Keratinocyte (primary cell): ENCODE measurements at regions not wholly inside any gene's neighbourhood (a gene's known extent, or its start where the extent isn't known, plus 50 kb on each side); places are given as distances from the start of the nearest gene placed in this dataset.
"Not testable (repeated sequence)": the region's sequence is repeated elsewhere in the genome, so short reads cannot be mapped to it uniquely, and the experiment has no call there.

Experiments
- DNase-seq: peaks from one replicate; pipeline ENCODE4 v3.0.0-alpha.2; 2011; ENCODE audit warnings: low read depth, missing footprints, low spot score
- FAIRE-seq: peaks from 2 replicates; lab custom pipeline; 2011; peaks lifted over from hg19 to GRCh38; lab: Jason Lieb, UNC
- H2AFZ ChIP-seq: 2 replicates; pipeline ENCODE4 v1.6.0; 2012; ENCODE audit warnings: low read length, control low read depth, inconsistent platforms; ENCODE audit not compliant: control insufficient read depth
- H3K27ac ChIP-seq: 2 replicates; pipeline ENCODE4 v1.5.1; 2011; ENCODE audit warnings: low read length; ENCODE audit not compliant: control insufficient read depth, insufficient read depth
- H3K27me3 ChIP-seq: 3 replicates; pipeline ENCODE4 v1.6.0; 2011; ENCODE audit warnings: low read length; ENCODE audit not compliant: control insufficient read depth, insufficient read depth; ENCODE audit errors: extremely low read depth
- H3K36me3 ChIP-seq, 2 experiments: 2 replicates in 1 of 2; 3 replicates in 1 of 2; pipeline ENCODE4 v1.5.1; 2011; ENCODE audit warnings: low read length in 2 of 2, mild to moderate bottlenecking in 1 of 2; ENCODE audit not compliant: control insufficient read depth in 2 of 2, insufficient read depth in 2 of 2; ENCODE audit errors: extremely low read depth in 1 of 2
- H3K4me1 ChIP-seq: 3 replicates; pipeline ENCODE4 v1.5.1; 2011; ENCODE audit warnings: low read length; ENCODE audit not compliant: control insufficient read depth, insufficient read depth; ENCODE audit errors: extremely low read depth
- H3K4me2 ChIP-seq: 3 replicates; pipeline ENCODE4 v1.6.0; 2011; ENCODE audit warnings: low read depth, low read length; ENCODE audit not compliant: control insufficient read depth, insufficient read depth; ENCODE audit errors: extremely low read depth
- H3K4me3 ChIP-seq, 3 experiments: fragments of 200-600 bp in 1 of 3; sonication (generic) in 1 of 3; 2 replicates in 2 of 3; 3 replicates in 1 of 3; pipeline ENCODE4 v1.5.1; 2011 to 2016; ENCODE audit warnings: low read length in 3 of 3, mild to moderate bottlenecking in 3 of 3, control low read depth in 2 of 3, inconsistent platforms in 1 of 3, low read depth in 1 of 3, mixed read lengths in 1 of 3, mixed run types in 1 of 3, moderate library complexity in 1 of 3; ENCODE audit not compliant: control insufficient read depth in 2 of 3, insufficient read depth in 2 of 3; ENCODE audit errors: extremely low read depth in 1 of 3
- H3K79me2 ChIP-seq: 2 replicates; pipeline ENCODE4 v1.6.0; 2012; ENCODE audit warnings: low read length; ENCODE audit not compliant: control insufficient read depth, insufficient read depth
- H3K9ac ChIP-seq: 3 replicates; pipeline ENCODE4 v1.6.0; 2011; ENCODE audit warnings: low read length; ENCODE audit not compliant: control insufficient read depth, insufficient read depth; ENCODE audit errors: extremely low read depth
- H3K9me1 ChIP-seq: 3 replicates; pipeline ENCODE4 v1.6.0; 2011; ENCODE audit warnings: low read length; ENCODE audit not compliant: control insufficient read depth, insufficient read depth; ENCODE audit errors: extremely low read depth
- H3K9me3 ChIP-seq: 2 replicates; pipeline ENCODE4 v1.5.1; 2012; ENCODE audit warnings: low read depth, low read length; ENCODE audit not compliant: control insufficient read depth
- H4K20me1 ChIP-seq: 3 replicates; pipeline ENCODE4 v1.6.0; 2011; ENCODE audit warnings: low read length; ENCODE audit not compliant: control insufficient read depth, insufficient read depth; ENCODE audit errors: extremely low read depth
- CTCF ChIP-seq, 3 experiments: IDR thresholded peaks in 1 of 3; conservative IDR thresholded peaks in 1 of 3; optimal IDR thresholded peaks in 1 of 3; 2 replicates in 2 of 3; 3 replicates in 1 of 3; pipeline versions ENCODE3 to v1.5.1; 2011; ENCODE audit warnings: low read length in 3 of 3, mild to moderate bottlenecking in 3 of 3, moderate library complexity in 2 of 3, control low read depth in 1 of 3, inconsistent platforms in 1 of 3; ENCODE audit not compliant: insufficient read depth in 2 of 3; ENCODE audit errors: extremely low read depth in 1 of 3
- EZH2 ChIP-seq: IDR thresholded peaks from one replicate; pipeline ENCODE4 v1.6.1; 2012; ENCODE audit warnings: inconsistent platforms, mild to moderate bottlenecking, low read length, moderate library complexity
- dilution Hi-C: fragments of 300-500 bp; cut with MboI; formaldehyde crosslinking; loops from one replicate; pipeline ENCODE4 v1.7.0; 2020; ENCODE audit warnings: low sequenced_read_pairs; ENCODE audit not compliant: extremely low pct_ligation_motif_present

GRCh38 chr15:53189860-53190259 is 399.7 kb upstream of the ONECUT1 start:
- no peaks in the 10 kb centered on the region for H3K79me2 ChIP-seq
- no peak overlapping the region for H3K4me2 ChIP-seq
- no peak overlapping the region for H2AFZ ChIP-seq
- no peak overlapping the region for H3K4me3 ChIP-seq
- H4K20me1 ChIP-seq: no peaks in the 10 kb centered on the region
- H3K4me1 ChIP-seq: no peaks in the 10 kb centered on the region
- no peak overlapping the region for H3K27ac ChIP-seq
- TF ChIP-seq CTCF (optimal IDR thresholded peaks at IDR 0.05 in 1 of 3, IDR thresholded peaks at IDR 0.05 in 1 of 3, conservative IDR thresholded peaks at IDR 0.05 in 1 of 3; ENCODE audit: extremely low read depth in 1 of 3, insufficient read depth in 2 of 3, low read length in 3 of 3) (no peak), EZH2 (no peak)
- no peaks in the 10 kb centered on the region for H3K9me1 ChIP-seq
- no peak for DNase-seq
- no peaks in the 10 kb centered on the region for H3K27me3 ChIP-seq
- no peaks in the 10 kb centered on the region for H3K9me3 ChIP-seq
- H3K36me3 ChIP-seq: no peaks in the 10 kb centered on the region
- dilution Hi-C loops: loop anchor here (25.0 kb wide), 1 partner anchor 403 kb away; the partner anchor contains the start of gene ONECUT1
- FAIRE-seq: no peak
- no peak overlapping the region for H3K9ac ChIP-seq

DNA sequence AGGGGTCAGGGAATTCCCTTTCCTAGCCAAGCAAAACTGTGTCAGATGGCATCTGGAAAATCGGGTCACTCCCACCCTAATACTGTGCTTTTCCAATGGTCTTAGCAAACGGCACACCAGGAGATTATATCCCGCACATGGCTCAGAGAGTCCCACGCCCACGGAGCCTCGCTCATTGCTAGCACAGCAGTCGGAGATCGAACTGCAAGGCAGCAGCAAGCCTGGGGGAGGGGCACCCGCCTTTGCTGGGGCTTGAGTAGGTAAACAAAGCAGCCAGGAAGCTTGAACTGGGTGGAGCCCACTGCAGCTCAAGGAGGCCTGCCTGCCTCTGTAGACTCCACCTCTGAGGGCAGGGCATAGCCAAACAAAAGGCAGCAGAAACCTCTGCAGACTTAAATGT is 393.3 kb upstream of the ONECUT1 start:
- H3K4me3 ChIP-seq, H3K4me2 ChIP-seq, DNase-seq, H3K27ac ChIP-seq, H3K36me3 ChIP-seq, H3K27me3 ChIP-seq, H2AFZ ChIP-seq, H3K9me3 ChIP-seq, FAIRE-seq, H3K4me1 ChIP-seq, H3K9me1 ChIP-seq, H3K9ac ChIP-seq, H4K20me1 ChIP-seq, H3K79me2 ChIP-seq: not testable (repeated sequence)
- dilution Hi-C loops: loop anchor here (25.0 kb wide), 1 partner anchor 396 kb away; the partner anchor contains the start of gene ONECUT1

DNA sequence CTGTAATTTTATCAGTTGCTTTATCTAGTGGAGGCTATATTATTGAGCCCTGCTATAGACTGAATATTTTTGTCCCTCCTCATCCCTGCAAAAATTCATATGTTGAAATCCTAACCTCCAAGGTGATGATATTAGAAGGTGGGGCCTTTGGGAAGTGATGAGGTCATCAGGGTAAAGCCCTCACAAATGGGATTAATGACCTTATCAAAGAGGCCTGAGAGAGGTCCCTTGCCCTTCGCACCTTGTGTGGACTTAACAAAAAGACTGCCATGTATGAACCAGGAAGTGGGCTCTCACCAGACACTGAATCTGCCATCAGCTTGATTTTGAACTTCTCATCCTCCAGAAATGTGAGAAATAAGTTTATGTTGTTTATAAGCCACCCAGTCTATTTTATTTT is 381.4 kb upstream of the ONECUT1 start:
- no peaks in the 10 kb centered on the region for H3K79me2 ChIP-seq
- no peaks in the 10 kb centered on the region for H3K9me1 ChIP-seq
- H3K9ac ChIP-seq: no peak overlapping the region
- H3K4me3 ChIP-seq: no peak overlapping the region
- no peak overlapping the region for H2AFZ ChIP-seq
- H3K27me3 ChIP-seq: no peaks in the 10 kb centered on the region
- H4K20me1 ChIP-seq: no peaks in the 10 kb centered on the region
- no peaks in the 10 kb centered on the region for H3K9me3 ChIP-seq
- no peak overlapping the region for H3K27ac ChIP-seq
- TF ChIP-seq EZH2: no peak
- FAIRE-seq: no peak
- DNase-seq: no peak
- H3K4me2 ChIP-seq: no peak overlapping the region
- H3K36me3 ChIP-seq: no peaks in the 10 kb centered on the region
- H3K4me1 ChIP-seq: no peaks in the 10 kb centered on the region
- dilution Hi-C loops: no loop called here
